H1 (cell line): ENCODE measurements at regions not wholly inside any gene's neighbourhood (a gene's known extent, or its start where the extent isn't known, plus 50 kb on each side); places are given as distances from the start of the nearest gene placed in this dataset.

Experiments
- CTCF ChIA-PET: fragments of 300-600 bp; sonication (Branson Sonifier 250); formaldehyde crosslinking; loops from one replicate; lab custom pipeline; 2021; ENCODE audit not compliant: partially characterized antibody; lab: Charles Lee
- POLR2A ChIA-PET: fragments of 300-600 bp; sonication (Branson Sonifier 250); formaldehyde crosslinking; loops from one replicate; lab custom pipeline; 2021; ENCODE audit warnings: inconsistent platforms; ENCODE audit not compliant: partially characterized antibody; lab: Charles Lee
- DNase-seq, 2 experiments: peaks; one replicate each; pipeline versions ENCODE4 v3.0.0 to v3.0.0-alpha.2; 2010 to 2022; ENCODE audit warnings: low spot score in 2 of 2, low read depth in 1 of 2, mixed read lengths in 1 of 2
- FAIRE-seq: peaks from 2 replicates; lab custom pipeline; 2011; peaks lifted over from hg19 to GRCh38; lab: Jason Lieb, UNC
- H2AFZ ChIP-seq: 2 replicates; pipeline ENCODE4 v1.8.1; 2012; ENCODE audit warnings: low read length, inconsistent platforms
- H2AK5ac ChIP-seq: 2 replicates; pipeline ENCODE4 v1.6.1; 2013; ENCODE audit warnings: low read depth, low read length
- H2BK120ac ChIP-seq: replicated peaks from 2 replicates; pipeline ENCODE3; 2013; ENCODE audit warnings: low read depth, low read length, inconsistent platforms
- H2BK12ac ChIP-seq: 2 replicates; pipeline ENCODE4 v1.6.1; 2013; ENCODE audit warnings: low read depth, low read length
- H2BK15ac ChIP-seq: 2 replicates; pipeline ENCODE4 v1.6.1; 2013; ENCODE audit warnings: low read length
- H2BK20ac ChIP-seq: 2 replicates; pipeline ENCODE4 v1.6.1; 2013; ENCODE audit warnings: low read length
- H2BK5ac ChIP-seq: 2 replicates; pipeline ENCODE4 v1.6.1; 2013; ENCODE audit warnings: low read depth, low read length
- H3K14ac ChIP-seq: 2 replicates; pipeline ENCODE4 v1.6.1; 2013; ENCODE audit warnings: inconsistent platforms; ENCODE audit not compliant: insufficient read length
- H3K18ac ChIP-seq: 2 replicates; pipeline ENCODE4 v1.6.1; 2013; ENCODE audit warnings: low read length; ENCODE audit errors: extremely low read depth
- H3K23ac ChIP-seq: 2 replicates; pipeline ENCODE4 v1.6.1; 2013; ENCODE audit warnings: inconsistent platforms; ENCODE audit not compliant: insufficient read length
- H3K23me2 ChIP-seq: 2 replicates; pipeline ENCODE4 v1.6.1; 2013; ENCODE audit warnings: low read depth, low read length
- H3K27ac ChIP-seq: 2 replicates; pipeline ENCODE4 v1.6.1; 2011; ENCODE audit warnings: low read depth, low read length, inconsistent platforms
- H3K27me3 ChIP-seq, 4 experiments: replicated peaks in 1 of 4; 1 replicate in 1 of 4; 2 replicates in 3 of 4; pipeline versions ENCODE4 v1.6.1 to v1.8.1; 2011 to 2013; ENCODE audit warnings: low read length in 3 of 4, mild to moderate bottlenecking in 3 of 4, inconsistent platforms in 2 of 4, mixed read lengths in 2 of 4, moderate library complexity in 1 of 4; ENCODE audit not compliant: control insufficient read depth in 3 of 4, insufficient read depth in 3 of 4; ENCODE audit errors: extremely low read depth in 1 of 4
- H3K36me3 ChIP-seq, 4 experiments: 2 replicates each; pipeline versions ENCODE4 v1.6.1 to v1.8.1; 2011 to 2013; ENCODE audit warnings: mild to moderate bottlenecking in 4 of 4, low read length in 3 of 4, moderate library complexity in 2 of 4, control low read depth in 1 of 4, inconsistent platforms in 1 of 4; ENCODE audit not compliant: insufficient read depth in 4 of 4, control insufficient read depth in 2 of 4
- H3K4ac ChIP-seq: replicated peaks from 2 replicates; pipeline ENCODE3; 2013; ENCODE audit warnings: low read length, low read depth, mixed read lengths, inconsistent platforms; ENCODE audit not compliant: insufficient read length
- H3K4me1 ChIP-seq, 4 experiments: replicated peaks in 1 of 4; 1 replicate in 1 of 4; 2 replicates in 3 of 4; pipeline versions ENCODE4 v1.6.1 to v1.8.1; 2011 to 2013; ENCODE audit warnings: low read length in 3 of 4, inconsistent platforms in 2 of 4, mixed read lengths in 1 of 4; ENCODE audit not compliant: insufficient read depth in 4 of 4, control insufficient read depth in 3 of 4
- H3K4me2 ChIP-seq, 2 experiments: 2 replicates each; pipeline versions ENCODE4 v1.6.1 to v1.8.1; 2011 to 2013; ENCODE audit warnings: low read depth in 2 of 2, low read length in 2 of 2, control low read depth in 1 of 2, inconsistent platforms in 1 of 2, mild to moderate bottlenecking in 1 of 2; ENCODE audit not compliant: insufficient read depth in 1 of 2
- H3K4me3 ChIP-seq, 4 experiments: fragments of 200-600, 300-600 bp in 1 of 4; sonication (generic), shearing (Covaris generic), sonication (Bioruptor Twin) in 1 of 4; 2 replicates each; pipeline versions ENCODE4 v1.5.1 to v1.8.1; 2011 to 2016; ENCODE audit warnings: low read length in 4 of 4, low read depth in 3 of 4, control low read depth in 2 of 4, inconsistent platforms in 2 of 4, mild to moderate bottlenecking in 2 of 4, mixed read lengths in 1 of 4, moderate library complexity in 1 of 4; ENCODE audit not compliant: insufficient read depth in 2 of 4; ENCODE audit errors: extremely low read depth in 1 of 4
- H3K56ac ChIP-seq: replicated peaks from 2 replicates; pipeline ENCODE3; 2013; ENCODE audit warnings: low read depth, mild to moderate bottlenecking, mixed read lengths, low read length, inconsistent platforms; ENCODE audit not compliant: insufficient read length
- H3K79me1 ChIP-seq: 2 replicates; pipeline ENCODE4 v1.6.1; 2013; ENCODE audit warnings: low read depth, low read length, control low read depth
- H3K79me2 ChIP-seq, 2 experiments: 2 replicates each; pipeline versions ENCODE4 v1.6.1 to v1.8.1; 2012 to 2013; ENCODE audit warnings: low read length in 2 of 2, mild to moderate bottlenecking in 2 of 2, inconsistent platforms in 1 of 2; ENCODE audit not compliant: insufficient read depth in 2 of 2, control insufficient read depth in 1 of 2
- H3K9ac ChIP-seq, 4 experiments: replicated peaks in 1 of 4; 1 replicate in 1 of 4; 2 replicates in 3 of 4; pipeline versions ENCODE4 v1.6.1 to v1.8.1; 2011 to 2013; ENCODE audit warnings: low read depth in 3 of 4, low read length in 3 of 4, control low read depth in 2 of 4, mild to moderate bottlenecking in 2 of 4, moderate library complexity in 2 of 4, inconsistent platforms in 1 of 4; ENCODE audit errors: extremely low read depth in 1 of 4
- H3K9me3 ChIP-seq, 2 experiments: 2 replicates each; pipeline versions ENCODE4 v1.6.1 to v1.8.1; 2012 to 2013; ENCODE audit warnings: mild to moderate bottlenecking in 2 of 2, moderate library complexity in 2 of 2, control low read depth in 1 of 2, inconsistent platforms in 1 of 2, low read depth in 1 of 2, low read length in 1 of 2, mixed read lengths in 1 of 2; ENCODE audit not compliant: insufficient read depth in 2 of 2
- H4K20me1 ChIP-seq, 2 experiments: replicated peaks in 1 of 2; 2 replicates each; pipeline versions ENCODE3 to v1.8.1; 2011 to 2013; ENCODE audit warnings: inconsistent platforms in 2 of 2, low read length in 2 of 2, mild to moderate bottlenecking in 1 of 2; ENCODE audit not compliant: insufficient read depth in 2 of 2, control insufficient read depth in 1 of 2
- H4K5ac ChIP-seq: 2 replicates; pipeline ENCODE4 v1.6.1; 2013; ENCODE audit warnings: low read length, low read depth, mixed read lengths, inconsistent platforms; ENCODE audit not compliant: insufficient read length
- H4K8ac ChIP-seq: 2 replicates; pipeline ENCODE4 v1.8.0; 2013; ENCODE audit warnings: mild to moderate bottlenecking, moderate library complexity, low read length, inconsistent platforms; ENCODE audit not compliant: insufficient read depth; ENCODE audit errors: extremely low read depth
- H4K91ac ChIP-seq: replicated peaks from 2 replicates; pipeline ENCODE3; 2013; ENCODE audit warnings: low read length, mixed read lengths, inconsistent platforms; ENCODE audit not compliant: insufficient read length
- BRCA1 ChIP-seq: IDR thresholded peaks from 2 replicates; pipeline ENCODE4 v1.6.1; 2012; ENCODE audit warnings: low read depth, low read length, improper control_type of control experiment
- CTBP2 ChIP-seq: IDR thresholded peaks from 2 replicates; pipeline ENCODE4 v1.7.0; 2011; ENCODE audit warnings: borderline replicate concordance, mild to moderate bottlenecking, moderate library complexity, mixed read lengths, low read length; ENCODE audit not compliant: insufficient read depth, insufficient read length
- CTCF ChIP-seq, 3 experiments: IDR thresholded peaks; 1 replicate in 2 of 3; 2 replicates in 1 of 3; pipeline versions ENCODE4 v1.5.1 to v1.6.1; 2011; ENCODE audit warnings: low read length in 3 of 3, mild to moderate bottlenecking in 3 of 3, inconsistent platforms in 2 of 3, low read depth in 1 of 3, moderate library complexity in 1 of 3; ENCODE audit not compliant: insufficient read depth in 1 of 3; ENCODE audit errors: control extremely low read depth in 1 of 3
- GABPA ChIP-seq: IDR thresholded peaks from 2 replicates; pipeline ENCODE4 v1.6.1; 2011; ENCODE audit warnings: mild to moderate bottlenecking, low read length, moderate library complexity, borderline replicate concordance; ENCODE audit not compliant: insufficient read depth
- MAX ChIP-seq: IDR thresholded peaks from 2 replicates; pipeline ENCODE4 v1.6.1; 2012; ENCODE audit warnings: inconsistent platforms
- NANOG ChIP-seq: IDR thresholded peaks from 2 replicates; pipeline ENCODE4 v1.6.1; 2011; ENCODE audit warnings: low read length, low read depth, mild to moderate bottlenecking, inconsistent platforms; ENCODE audit not compliant: insufficient read depth, poor library complexity, severe bottlenecking
- POU5F1 ChIP-seq: IDR thresholded peaks from 2 replicates; pipeline ENCODE4 v1.6.1; 2011; ENCODE audit warnings: low read depth, mild to moderate bottlenecking, low read length, moderate library complexity
- SIN3A ChIP-seq, 2 experiments: IDR thresholded peaks in 1 of 2; conservative IDR thresholded peaks in 1 of 2; 2 replicates each; pipeline ENCODE4 v1.6.1; 2011 to 2012; ENCODE audit warnings: low read length in 2 of 2, improper control_type of control experiment in 1 of 2, low read depth in 1 of 2, mild to moderate bottlenecking in 1 of 2
- SP2 ChIP-seq: IDR thresholded peaks from 2 replicates; pipeline ENCODE4 v1.6.1; 2012; ENCODE audit warnings: mild to moderate bottlenecking, low read length, inconsistent platforms
- TAF1 ChIP-seq: IDR thresholded peaks from 2 replicates; pipeline ENCODE4 v1.6.1; 2011; ENCODE audit warnings: mild to moderate bottlenecking, low read depth, low read length
- TEAD4 ChIP-seq: IDR thresholded peaks from 2 replicates; pipeline ENCODE4 v1.6.1; 2012; ENCODE audit warnings: low read depth, low read length, inconsistent platforms, mixed read lengths
- WGBS, 2 experiments: shearing (Covaris generic) in 1 of 2; methylation state at CpG; one replicate each; pipeline versions ENCODE4 v1.1.6 to v1.1.7; 2013 to 2015; ENCODE audit warnings: low lambda C conversion rate in 2 of 2, mixed read lengths in 2 of 2, inconsistent platforms in 1 of 2, low coverage in 1 of 2, missing lambda C conversion rate in 1 of 2; ENCODE audit not compliant: insufficient replicate concordance in 2 of 2, insufficient coverage in 1 of 2, insufficient read length in 1 of 2; ENCODE audit errors: extremely low coverage in 1 of 2, missing lambda C conversion rate in 1 of 2; 5-methylcytosine and 5-hydroxymethylcytosine counted together

- no peak overlapping the region for H4K5ac ChIP-seq
- no peak overlapping the region for H4K8ac ChIP-seq
- no peaks in the 10 kb centered on the region for H3K4me1 ChIP-seq
- no peak overlapping the region for H2BK20ac ChIP-seq
- no peak overlapping the region for H2BK12ac ChIP-seq
- no peaks in the 10 kb centered on the region for H3K79me2 ChIP-seq
- POLR2A ChIA-PET, result no interaction called here
- no peaks in the 10 kb centered on the region for H3K9me3 ChIP-seq
- DNase-seq, result no peak
- H3K4ac ChIP-seq, result no peak overlapping the region
- CTCF ChIA-PET, result interaction anchor here (0.5 kb wide), 1 partner anchor 369 kb away, joined by 3 read pairs; no protein-coding TSS in a partner anchor
- H4K20me1 ChIP-seq, result no peaks in the 10 kb centered on the region
- no peak overlapping the region for H2BK15ac ChIP-seq
- no peak for FAIRE-seq
- no peak overlapping the region for H3K14ac ChIP-seq
- H3K36me3 ChIP-seq, result no peaks in the 10 kb centered on the region
- no peak overlapping the region for H2AK5ac ChIP-seq
- no peak overlapping the region for H2BK5ac ChIP-seq
- 0 out of 2 replicates have a peak overlapping the region, but pooled peaks have one; percentile 1 for H2AFZ ChIP-seq
- no peak overlapping the region for H3K56ac ChIP-seq
- no peaks in the 10 kb centered on the region for H3K23me2 ChIP-seq
- no peak overlapping the region for H3K4me3 ChIP-seq
- H3K9ac ChIP-seq, result no peak overlapping the region
- WGBS, 2 experiments, result 92% methylated on average over 5 of the region's 5 CpGs; no CpG with 5 or more reads in 1 of the 2 experiments
- no peak overlapping the region for H3K23ac ChIP-seq
- H4K91ac ChIP-seq, result no peak overlapping the region
- H3K27ac ChIP-seq, result no peak overlapping the region
- H3K27me3 ChIP-seq, result no peaks in the 10 kb centered on the region
- no peak overlapping the region for H2BK120ac ChIP-seq
- no peak overlapping the region for H3K4me2 ChIP-seq
- H3K79me1 ChIP-seq, result no peaks in the 10 kb centered on the region
- H3K18ac ChIP-seq, result no peak overlapping the region
- TF ChIP-seq CTBP2 (no peak), GABPA (no peak), BRCA1 (no peak), SIN3A (conservative IDR thresholded peaks at IDR 0.05 in 1 of 2, IDR thresholded peaks at IDR 0.05 in 1 of 2; ENCODE audit: low read depth in 1 of 2, low read length in 2 of 2) (no peak), SP2 (no peak), POU5F1 (no peak), MAX (no peak), TAF1 (no peak), NANOG (no peak), CTCF (IDR thresholded peaks at IDR 0.05; ENCODE audit: control extremely low read depth in 1 of 3, insufficient read depth in 1 of 3, low read depth in 1 of 3, low read length in 3 of 3) (no peak), TEAD4 (no peak)
Measured at GRCh38 chr1:87650306-87650705, 321.6 kb downstream of the LMO4 start.
